IMR-90 (cell line): ENCODE measurements at regions not wholly inside any gene's neighbourhood (a gene's known extent, or its start where the extent isn't known, plus 50 kb on each side); places are given as distances from the start of the nearest gene placed in this dataset.

Source experiments
- ATAC-seq: fragments of 200-7000 bp; cut with Tn5 transposase; 2 replicates; pipeline ENCODE4 v1.9.1; 2020; ENCODE audit warnings: low read depth, mild to moderate bottlenecking, moderate library complexity
- BruUV-seq: library from RNA; stranded (reverse); fragments of 400-500 nt; replicated peaks from 2 replicates; lab custom pipeline; 2021; lab: Mats Ljungman, UMichigan
- CTCF ChIA-PET: fragments of 300-600 bp; formaldehyde crosslinking; extraction: SDS; loops from one replicate; lab custom pipeline; 2021; ENCODE audit warnings: antibody characterized with exemption; lab: Yijun Ruan, JAX
- POLR2A ChIA-PET: fragments of 300-600 bp; sonication (Branson Sonifier 250); formaldehyde crosslinking; loops from one replicate; lab custom pipeline; 2022; ENCODE audit warnings: antibody characterized with exemption; ENCODE audit not compliant: unreplicated experiment; lab: Charles Lee
- DNase-seq: peaks from one replicate; pipeline ENCODE4 v3.0.0; 2013
- H2AFZ ChIP-seq: replicated peaks from 2 replicates; pipeline ENCODE3; 2013; ENCODE audit warnings: low read length, mild to moderate bottlenecking; ENCODE audit not compliant: poor library complexity
- H2AK5ac ChIP-seq: 2 replicates; pipeline ENCODE4 v1.6.1; 2013; ENCODE audit warnings: low read depth, low read length, inconsistent platforms
- H2AK9ac ChIP-seq: replicated peaks from 2 replicates; pipeline ENCODE3; 2013; ENCODE audit warnings: mild to moderate bottlenecking, low read depth, low read length, moderate library complexity; ENCODE audit not compliant: poor library complexity
- H2BK120ac ChIP-seq: 2 replicates; pipeline ENCODE4 v1.6.1; 2013; ENCODE audit warnings: low read depth, low read length, inconsistent platforms
- H2BK15ac ChIP-seq: 3 replicates; pipeline ENCODE4 v1.6.1; 2013; ENCODE audit warnings: low read depth, low read length, inconsistent platforms
- H2BK20ac ChIP-seq: 2 replicates; pipeline ENCODE4 v1.6.1; 2013; ENCODE audit warnings: low read depth, mild to moderate bottlenecking, inconsistent platforms, low read length, moderate library complexity
- H2BK5ac ChIP-seq: 2 replicates; pipeline ENCODE4 v1.6.1; 2013; ENCODE audit warnings: mild to moderate bottlenecking, low read depth, low read length, inconsistent platforms; ENCODE audit not compliant: poor library complexity, severe bottlenecking
- H3K14ac ChIP-seq: replicated peaks from 2 replicates; pipeline ENCODE4 v1.6.1; 2013; ENCODE audit warnings: low read depth, low read length, inconsistent platforms
- H3K18ac ChIP-seq: 2 replicates; pipeline ENCODE4 v1.6.1; 2013; ENCODE audit warnings: low read depth, low read length, control low read depth
- H3K23ac ChIP-seq: 2 replicates; pipeline ENCODE4 v1.6.1; 2013; ENCODE audit warnings: low read depth, low read length, inconsistent platforms
- H3K27ac ChIP-seq: 2 replicates; pipeline ENCODE4 v1.5.1; 2013; ENCODE audit warnings: mild to moderate bottlenecking, control low read depth, low read length; ENCODE audit not compliant: insufficient read depth
- H3K27me3 ChIP-seq: 2 replicates; pipeline ENCODE4 v1.6.1; 2013; ENCODE audit warnings: low read length; ENCODE audit not compliant: control insufficient read depth, insufficient read depth
- H3K36me3 ChIP-seq: 2 replicates; pipeline ENCODE4 v1.6.1; 2013; ENCODE audit warnings: low read length, mixed read lengths; ENCODE audit not compliant: control insufficient read depth, insufficient read depth
- H3K4ac ChIP-seq: 2 replicates; pipeline ENCODE4 v1.6.1; 2013; ENCODE audit warnings: low read depth, low read length, inconsistent platforms
- H3K4me1 ChIP-seq: 2 replicates; pipeline ENCODE4 v1.6.1; 2013; ENCODE audit warnings: low read length, mixed read lengths; ENCODE audit not compliant: control insufficient read depth, insufficient read depth
- H3K4me2 ChIP-seq: 2 replicates; pipeline ENCODE4 v1.6.1; 2013; ENCODE audit warnings: low read depth, mild to moderate bottlenecking, control low read depth, low read length, moderate library complexity
- H3K4me3 ChIP-seq: 2 replicates; pipeline ENCODE4 v1.5.1; 2013; ENCODE audit warnings: low read depth, mild to moderate bottlenecking, control low read depth, low read length, moderate library complexity; ENCODE audit not compliant: insufficient read depth
- H3K56ac ChIP-seq: 2 replicates; pipeline ENCODE4 v1.6.1; 2013; ENCODE audit warnings: low read length, inconsistent platforms; ENCODE audit not compliant: insufficient read depth; ENCODE audit errors: extremely low read depth
- H3K79me1 ChIP-seq, 2 experiments: 2 replicates each; pipeline ENCODE4 v1.6.1; 2013; ENCODE audit warnings: low read length in 2 of 2, inconsistent platforms in 1 of 2, low read depth in 1 of 2
- H3K9ac ChIP-seq: 2 replicates; pipeline ENCODE4 v1.6.1; 2013; ENCODE audit warnings: low read depth, low read length, control low read depth
- H3K9me1 ChIP-seq: 2 replicates; pipeline ENCODE4 v1.6.1; 2013; ENCODE audit warnings: low read length, inconsistent platforms; ENCODE audit not compliant: insufficient read depth
- H3K9me3 ChIP-seq: 2 replicates; pipeline ENCODE4 v1.6.1; 2013; ENCODE audit warnings: low read length; ENCODE audit not compliant: control insufficient read depth, insufficient read depth
- H4K20me1 ChIP-seq: 2 replicates; pipeline ENCODE4 v1.6.1; 2013; ENCODE audit warnings: low read length, inconsistent platforms; ENCODE audit not compliant: insufficient read depth
- H4K5ac ChIP-seq: 2 replicates; pipeline ENCODE4 v1.6.1; 2013; ENCODE audit warnings: mild to moderate bottlenecking, low read depth, low read length, control low read depth
- H4K8ac ChIP-seq, 2 experiments: 2 replicates each; pipeline ENCODE4 v1.6.1; 2013; ENCODE audit warnings: low read depth in 2 of 2, low read length in 2 of 2, control low read depth in 1 of 2, inconsistent platforms in 1 of 2
- H4K91ac ChIP-seq: 2 replicates; pipeline ENCODE4 v1.6.1; 2013; ENCODE audit warnings: low read depth, low read length, inconsistent platforms; ENCODE audit not compliant: insufficient read depth
- BHLHE40 ChIP-seq: fragments of 150-350 bp; IDR thresholded peaks from 2 replicates; pipeline ENCODE4 v1.6.1; 2016; ENCODE audit warnings: mild to moderate bottlenecking, low read depth, low read length
- CEBPB ChIP-seq: IDR thresholded peaks from 2 replicates; pipeline ENCODE4 v1.6.1; 2012; ENCODE audit warnings: low read depth, low read length, improper control_type of control experiment
- CHD1 ChIP-seq: IDR thresholded peaks from 2 replicates; pipeline ENCODE4 v1.6.1; 2012; ENCODE audit warnings: low read depth, low read length, improper control_type of control experiment
- CTCF ChIP-seq: conservative IDR thresholded peaks from 2 replicates; pipeline ENCODE4 v1.5.1; 2012; ENCODE audit warnings: mild to moderate bottlenecking, low read depth, low read length, improper control_type of control experiment
- ELK1 ChIP-seq: fragments of 150-350 bp; IDR thresholded peaks from 2 replicates; pipeline ENCODE4 v1.6.1; 2016; ENCODE audit warnings: low read depth, mild to moderate bottlenecking, low read length, moderate library complexity, borderline replicate concordance
- FOS ChIP-seq: fragments of 150-350 bp; IDR thresholded peaks from 2 replicates; pipeline ENCODE4 v1.6.1; 2016; ENCODE audit warnings: low read depth, low read length
- MAFK ChIP-seq: IDR thresholded peaks from 2 replicates; pipeline ENCODE4 v1.6.1; 2012; ENCODE audit warnings: low read depth, low read length, improper control_type of control experiment
- MAZ ChIP-seq: IDR thresholded peaks from 2 replicates; pipeline ENCODE4 v1.6.1; 2012; ENCODE audit warnings: low read depth, mild to moderate bottlenecking, low read length, improper control_type of control experiment, moderate library complexity, borderline replicate concordance
- MXI1 ChIP-seq: IDR thresholded peaks from 2 replicates; pipeline ENCODE4 v1.6.1; 2012; ENCODE audit warnings: low read depth, mild to moderate bottlenecking, low read length, moderate library complexity, borderline replicate concordance
- NFE2L2 ChIP-seq: fragments of 150-350 bp; IDR thresholded peaks from 2 replicates; pipeline ENCODE4 v1.6.1; 2016; ENCODE audit warnings: low read depth, mild to moderate bottlenecking, low read length
- POLR2A ChIP-seq: IDR thresholded peaks from 2 replicates; pipeline ENCODE4 v1.6.1; 2012; ENCODE audit warnings: mild to moderate bottlenecking, low read depth, low read length
- RAD21 ChIP-seq: IDR thresholded peaks from 2 replicates; pipeline ENCODE4 v1.6.1; 2012; ENCODE audit warnings: low read length, improper control_type of control experiment
- RCOR1 ChIP-seq: IDR thresholded peaks from 2 replicates; pipeline ENCODE4 v1.6.1; 2012; ENCODE audit warnings: mild to moderate bottlenecking, low read length, improper control_type of control experiment; ENCODE audit not compliant: insufficient replicate concordance
- RFX5 ChIP-seq: IDR thresholded peaks from 2 replicates; pipeline ENCODE4 v1.8.0; 2012; ENCODE audit warnings: low read depth, mild to moderate bottlenecking, low read length, moderate library complexity
- SMC3 ChIP-seq: fragments of 150-350 bp; IDR thresholded peaks from 2 replicates; pipeline ENCODE4 v1.6.1; 2016; ENCODE audit warnings: low read depth, mild to moderate bottlenecking, antibody characterized with exemption, low read length, moderate library complexity
- USF2 ChIP-seq: fragments of 150-350 bp; IDR thresholded peaks from 2 replicates; pipeline ENCODE4 v1.6.1; 2017; ENCODE audit warnings: mild to moderate bottlenecking, antibody characterized with exemption, low read length, low read depth
- WGBS, 2 experiments: methylation state at CpG; one replicate each; pipeline versions ENCODE4 v1.1.5 to v1.1.7; 2013; ENCODE audit warnings: missing lambda C conversion rate in 2 of 2; ENCODE audit not compliant: insufficient read length in 1 of 2; ENCODE audit errors: extremely low coverage in 2 of 2; 5-methylcytosine and 5-hydroxymethylcytosine counted together
- dilution Hi-C: fragments of 300-500 bp; cut with HindIII; formaldehyde crosslinking; loops from one replicate; pipeline ENCODE4 v1.14.3; 2018; ENCODE audit warnings: low sequenced_read_pairs; ENCODE audit not compliant: unreplicated experiment
- in situ Hi-C: fragments of 300-500 bp; cut with MboI; formaldehyde crosslinking; loops from 3 replicates; pipeline ENCODE4 v1.14.3; 2019; ENCODE audit warnings: low sequenced_read_pairs, inconsistent platforms, mixed read lengths
- intact Hi-C: fragments of 100-400 bp; cut with micrococcal nuclease; formaldehyde crosslinking; loops from 2 replicates; pipeline ENCODE4 v1.10.0; 2022

- intact Hi-C loops (no loop called here), in situ Hi-C loops (no loop called here), dilution Hi-C loops (no loop called here)
- Histone ChIP-seq H3K9me1 (no peaks in the 10 kb centered on the region), H3K4ac (no peak overlapping the region), H3K9me3 (no peaks in the 10 kb centered on the region), H3K4me3 (no peak overlapping the region), H3K79me1 (no peaks in the 10 kb centered on the region), H2AK5ac (no peak overlapping the region), H3K14ac (no peak overlapping the region), H2AK9ac (no peak overlapping the region), H4K5ac (no peak overlapping the region), H3K56ac (no peak overlapping the region), H2BK20ac (no peak overlapping the region), H3K36me3 (no peaks in the 10 kb centered on the region), H3K27me3 (no peaks in the 10 kb centered on the region), H2BK120ac (no peak overlapping the region), H2AFZ (no peak overlapping the region), H2BK5ac (no peak overlapping the region), H2BK15ac (no peak overlapping the region), H3K9ac (no peak overlapping the region), H4K91ac (no peak overlapping the region), H3K4me1 (no peaks in the 10 kb centered on the region), H3K4me2 (no peak overlapping the region), H4K20me1 (no peaks in the 10 kb centered on the region), H3K23ac (no peak overlapping the region), H4K8ac (no peak overlapping the region), H3K27ac (no peak overlapping the region), H3K18ac (no peak overlapping the region)
- DNase-seq: peak; percentile 6
- WGBS, 2 experiments: no CpG with 5 or more reads among the region's 1 CpG
- TF ChIP-seq BHLHE40 (no peak), RFX5 (no peak), MXI1 (no peak), RAD21 (no peak), MAZ (no peak), MAFK (no peak), CHD1 (no peak), FOS (no peak), NFE2L2 (no peak), CEBPB (no peak), SMC3 (no peak), RCOR1 (no peak), POLR2A (no peak), ELK1 (no peak), USF2 (no peak), CTCF (no peak)
- ATAC-seq: peak; percentile 49
- BruUV-seq: no TSS peak
- CTCF ChIA-PET: interaction anchor here (1.0 kb wide), 1 partner anchor 9 kb away, joined by 4 read pairs; no protein-coding TSS in a partner anchor
- POLR2A ChIA-PET: no interaction called here
Measured at GRCh38 chr7:79702116-79702515, 248.6 kb upstream of the MAGI2 start.
